Gastrocnemius medialis (tissue), 4 donors: ENCODE measurements at regions not wholly inside any gene's neighbourhood (a gene's known extent, or its start where the extent isn't known, plus 50 kb on each side); places are given as distances from the start of the nearest gene placed in this dataset.

Source experiments
- ATAC-seq, 2 donors: fragments of 150-250 bp; one replicate each; pipeline ENCODE4 v1.9.1; 2016
- DNase-seq, 2 donors: peaks; one replicate each; pipeline ENCODE4 v3.0.0-alpha.2; 2019
- H3K27ac ChIP-seq, 4 donors: fragments of 200-600 bp; sonication (generic); 1 replicate in 1 of 4; 2 replicates in 3 of 4; pipeline ENCODE4 v1.5.1; 2016 to 2018; ENCODE audit warnings: mild to moderate bottlenecking in 2 of 4, moderate library complexity in 1 of 4
- H3K27me3 ChIP-seq, 3 donors: fragments of 200-600 bp; sonication (generic) in 2 of 3; 1 replicate in 1 of 3; 2 replicates in 2 of 3; pipeline versions ENCODE4 v1.5.1 to v1.6.0; 2016 to 2019; ENCODE audit warnings: mild to moderate bottlenecking in 1 of 3, moderate library complexity in 1 of 3
- H3K36me3 ChIP-seq, 2 donors: fragments of 200-600 bp; sonication (generic) in 1 of 2; one replicate each; pipeline ENCODE4 v1.5.1; 2017 to 2018
- H3K4me1 ChIP-seq, 2 donors: fragments of 200-600 bp; sonication (generic) in 1 of 2; one replicate each; pipeline ENCODE4 v1.5.1; 2016 to 2017; ENCODE audit warnings: mild to moderate bottlenecking in 2 of 2
- H3K4me3 ChIP-seq, 4 donors: fragments of 200-600 bp; sonication (generic) in 3 of 4; 1 replicate in 1 of 4; 2 replicates in 3 of 4; pipeline ENCODE4 v1.5.1; 2016 to 2019; ENCODE audit warnings: mild to moderate bottlenecking in 2 of 4
- H3K9me3 ChIP-seq, 3 donors: fragments of 200-600 bp; sonication (generic) in 2 of 3; 1 replicate in 1 of 3; 2 replicates in 2 of 3; pipeline ENCODE4 v1.5.1; 2016 to 2019
- CTCF ChIP-seq, 5 experiments: fragments of 450-650 bp in 3 of 5; fragments of 200-600 bp in 2 of 5; sonication (generic) in 2 of 5; IDR thresholded peaks in 4 of 5; conservative IDR thresholded peaks in 1 of 5; 1 replicate in 4 of 5; 2 replicates in 1 of 5; pipeline ENCODE4 v1.5.1; 2016 to 2019; ENCODE audit warnings: antibody characterized with exemption in 5 of 5, mild to moderate bottlenecking in 3 of 5, moderate library complexity in 3 of 5
- POLR2A ChIP-seq, 2 donors: fragments of 450-650 bp; IDR thresholded peaks; one replicate each; pipeline ENCODE4 v1.6.1; 2017; ENCODE audit warnings: antibody characterized with exemption in 2 of 2, mild to moderate bottlenecking in 2 of 2, moderate library complexity in 2 of 2
- in situ Hi-C, 4 donors: fragments of 200-750 bp; cut with MboI; loops; one replicate each; pipeline versions ENCODE4 v1.15.0 to v1.8.0; 2017; ENCODE audit warnings: low sequenced_read_pairs in 4 of 4
- intact Hi-C: fragments of 100-400 bp; cut with DNase I; formaldehyde crosslinking; loops from one replicate; pipeline ENCODE4 v1.15.1; 2023; ENCODE audit warnings: low total_unique reads

GRCh38 chr6:2353412-2354137 is 108.2 kb upstream of the GMDS start:
- peak; percentile 22 to 31 for DNase-seq
- in situ Hi-C loops, result loop anchor here (10.0 kb wide), 2 partner anchors 749 to 759 kb away; partner anchors contain the start of gene FOXC1 (in 1 of the 4)

GRCh38 chr6:2351807-2352431 is 106.5 kb upstream of the GMDS start:
- Histone ChIP-seq H3K27ac (no peak overlapping the region), H3K4me3 (no peak overlapping the region), H3K36me3 (no peaks in the 10 kb centered on the region), H3K4me1 (no peaks in the 10 kb centered on the region), H3K9me3 (no peaks in the 10 kb centered on the region), H3K27me3 (no peaks in the 10 kb centered on the region)
- in situ Hi-C loops (loop anchor here (10.0 kb wide), 2 partner anchors 747 to 757 kb away; partner anchors contain the start of gene FOXC1 (in 1 of the 4)), intact Hi-C loops (loop anchor here (10.0 kb wide), 1 partner anchor 157 kb away; no protein-coding TSS in a partner anchor)
- no peak for DNase-seq
- no peak for ATAC-seq
- TF ChIP-seq CTCF (IDR thresholded peaks at IDR 0.05 in 4 of 5, conservative IDR thresholded peaks at IDR 0.05 in 1 of 5), result no peak
- TF ChIP-seq POLR2A (IDR thresholded peaks at IDR 0.05), result no peak

More at GRCh38 chr6:2353412-2354137, 108.2 kb upstream of the GMDS start:
- intact Hi-C loops, result loop anchor here (1.0 to 10.0 kb wide), 2 partner anchors 159 to 757 kb away; no protein-coding TSS in a partner anchor
- Histone ChIP-seq H3K9me3 (no peaks in the 10 kb centered on the region), H3K27me3 (no peaks in the 10 kb centered on the region), H3K4me3 (no peak overlapping the region), H3K36me3 (no peaks in the 10 kb centered on the region), H3K27ac (no peak overlapping the region), H3K4me1 (no peaks in the 10 kb centered on the region)
- no peak for ATAC-seq
- no peak for TF ChIP-seq POLR2A (IDR thresholded peaks at IDR 0.05)
- TF ChIP-seq CTCF (IDR thresholded peaks at IDR 0.05 in 4 of 5, conservative IDR thresholded peaks at IDR 0.05 in 1 of 5), result peak; percentile 37 to 73 (median 56)

GRCh38 chr6:2351090-2351489 is 105.7 kb upstream of the GMDS start:
- DNase-seq (no peak), ATAC-seq (no peak)
- Histone ChIP-seq H3K4me1 (no peaks in the 10 kb centered on the region), H3K27me3 (no peaks in the 10 kb centered on the region), H3K27ac (no peak overlapping the region), H3K9me3 (no peaks in the 10 kb centered on the region), H3K36me3 (no peaks in the 10 kb centered on the region), H3K4me3 (no peak overlapping the region)
- intact Hi-C loops, result loop anchor here (10.0 kb wide), 1 partner anchor 156 kb away; no protein-coding TSS in a partner anchor
- in situ Hi-C loops, result loop anchor here (10.0 kb wide), 2 partner anchors 746 to 756 kb away; partner anchors contain the start of gene FOXC1 (in 1 of the 4)
- no peak for TF ChIP-seq CTCF (IDR thresholded peaks at IDR 0.05 in 4 of 5, conservative IDR thresholded peaks at IDR 0.05 in 1 of 5)
- no peak for TF ChIP-seq POLR2A (IDR thresholded peaks at IDR 0.05)

GRCh38 chr6:2346078-2346477 is 100.7 kb upstream of the GMDS start:
- ATAC-seq (no peak), DNase-seq (no peak)
- intact Hi-C loops, result no loop called here
- in situ Hi-C loops, result no loop called here
- Histone ChIP-seq H3K36me3 (no peaks in the 10 kb centered on the region), H3K9me3 (no peaks in the 10 kb centered on the region), H3K27me3 (no peaks in the 10 kb centered on the region), H3K4me1 (no peaks in the 10 kb centered on the region), H3K27ac (no peak overlapping the region), H3K4me3 (no peak overlapping the region)
- no peak for TF ChIP-seq POLR2A (IDR thresholded peaks at IDR 0.05)
- TF ChIP-seq CTCF (IDR thresholded peaks at IDR 0.05 in 4 of 5, conservative IDR thresholded peaks at IDR 0.05 in 1 of 5), result no peak
